SU-DHL-6 (cell line): ENCODE measurements at regions not wholly inside any gene's neighbourhood (a gene's known extent, or its start where the extent isn't known, plus 50 kb on each side); places are given as distances from the start of the nearest gene placed in this dataset.

Source experiments
- H2AFZ ChIP-seq: fragments of 200-600 bp; sonication (generic); 2 replicates; pipeline ENCODE4 v1.6.1; 2014; ENCODE audit warnings: low read depth, mild to moderate bottlenecking, moderate library complexity, mixed read lengths, antibody characterized with exemption, low read length; ENCODE audit not compliant: severe bottlenecking
- H3F3A ChIP-seq: fragments of 200-600 bp; shearing (Covaris generic); 2 replicates; pipeline ENCODE4 v1.6.0; 2016; ENCODE audit warnings: antibody characterized with exemption, mild to moderate bottlenecking; ENCODE audit not compliant: insufficient read depth
- H3K27ac ChIP-seq: fragments of 200-600 bp; sonication (generic); 2 replicates; pipeline ENCODE4 v1.5.1; 2016; ENCODE audit warnings: low read depth, mild to moderate bottlenecking, low read length, moderate library complexity, mixed read lengths
- H3K27me3 ChIP-seq: fragments of 200-600 bp; sonication (generic), shearing (Covaris generic); 2 replicates; pipeline ENCODE4 v1.6.0; 2014; ENCODE audit warnings: mild to moderate bottlenecking, low read length
- H3K36me3 ChIP-seq: fragments of 200-600 bp; sonication (generic); 2 replicates; pipeline ENCODE4 v1.6.1; 2014; ENCODE audit warnings: mild to moderate bottlenecking, low read length, mixed read lengths
- H3K4me2 ChIP-seq: fragments of 300-600, 200-600 bp; shearing (Covaris generic), sonication (generic); 2 replicates; pipeline ENCODE4 v1.6.0; 2014; ENCODE audit warnings: low read length, low read depth, mild to moderate bottlenecking; ENCODE audit not compliant: poor library complexity, severe bottlenecking
- H3K4me3 ChIP-seq: fragments of 200-600 bp; sonication (generic); 2 replicates; pipeline ENCODE4 v1.5.1; 2014; ENCODE audit warnings: antibody characterized with exemption, low read length, mild to moderate bottlenecking, mixed read lengths; ENCODE audit not compliant: insufficient read depth, poor library complexity, severe bottlenecking
- H3K79me2 ChIP-seq: fragments of 200-600 bp; sonication (generic); 2 replicates; pipeline ENCODE4 v1.6.1; 2014; ENCODE audit warnings: mild to moderate bottlenecking, low read length, moderate library complexity; ENCODE audit not compliant: insufficient read depth
- H3K9ac ChIP-seq: fragments of 200-600 bp; sonication (generic); 2 replicates; pipeline ENCODE4 v1.7.0; 2014; ENCODE audit warnings: mild to moderate bottlenecking, low read length
- H3K9me2 ChIP-seq: fragments of 200-600 bp; sonication (generic); replicated peaks from 2 replicates; pipeline ENCODE4 v1.6.1; 2014; ENCODE audit warnings: low read length; ENCODE audit not compliant: insufficient read depth
- H3K9me3 ChIP-seq: fragments of 200-600 bp; sonication (generic); 2 replicates; pipeline ENCODE4 v1.6.1; 2014; ENCODE audit warnings: low read length, mixed read lengths; ENCODE audit not compliant: insufficient read depth
- H4K20me1 ChIP-seq: fragments of 200-600 bp; sonication (generic); 2 replicates; pipeline ENCODE4 v1.6.1; 2014; ENCODE audit warnings: low read depth, mild to moderate bottlenecking, antibody characterized with exemption, low read length, moderate library complexity, mixed read lengths
- CTCF ChIP-seq: fragments of 200-600 bp; sonication (generic); IDR thresholded peaks from one replicate; pipeline ENCODE4 v1.5.1; 2017; ENCODE audit warnings: antibody characterized with exemption, mild to moderate bottlenecking, low read length, moderate library complexity; ENCODE audit not compliant: insufficient read depth, poor library complexity, severe bottlenecking
- EZH2phosphoT487 ChIP-seq: fragments of 200-600 bp; sonication (generic), shearing (Covaris generic); conservative IDR thresholded peaks from 2 replicates; pipeline ENCODE4 v1.6.1; 2018; ENCODE audit warnings: mild to moderate bottlenecking, antibody characterized with exemption, low read length, moderate library complexity, mixed read lengths

GRCh38 chr20:51935003-51935358, 132.7 kb upstream of the SALL4 start:
- H2AFZ ChIP-seq = no peak overlapping the region

GRCh38 chr20:51934301-51935002, 132.1 kb upstream of the SALL4 start:
- H4K20me1 ChIP-seq = no peaks in the 10 kb centered on the region
- no peaks in the 10 kb centered on the region for H3F3A ChIP-seq
- H2AFZ ChIP-seq = no peak overlapping the region
- H3K4me2 ChIP-seq = no peak overlapping the region
- no peaks in the 10 kb centered on the region for H3K27me3 ChIP-seq
- H3K79me2 ChIP-seq = no peaks in the 10 kb centered on the region
- H3K27ac ChIP-seq = no peak overlapping the region
- no peaks in the 10 kb centered on the region for H3K9me3 ChIP-seq
- no peaks in the 10 kb centered on the region for H3K36me3 ChIP-seq
- H3K9ac ChIP-seq = no peak overlapping the region
- TF ChIP-seq CTCF (no peak), EZH2phosphoT487 (no peak)
- H3K4me3 ChIP-seq = no peak overlapping the region
- no peaks in the 10 kb centered on the region for H3K9me2 ChIP-seq

More at GRCh38 chr20:51935003-51935358, 132.7 kb upstream of the SALL4 start:
- Histone ChIP-seq H3K4me2 (no peak overlapping the region), H3K27me3 (no peaks in the 10 kb centered on the region), H3K79me2 (no peaks in the 10 kb centered on the region), H3K36me3 (no peaks in the 10 kb centered on the region), H3K9me2 (no peaks in the 10 kb centered on the region), H3K9me3 (no peaks in the 10 kb centered on the region), H3F3A (no peaks in the 10 kb centered on the region), H3K9ac (no peak overlapping the region), H4K20me1 (no peaks in the 10 kb centered on the region), H3K4me3 (no peak overlapping the region), H3K27ac (no peak overlapping the region)
- TF ChIP-seq CTCF (no peak), EZH2phosphoT487 (no peak)

GRCh38 chr20:51931371-51931781, 129.1 kb upstream of the SALL4 start:
- TF ChIP-seq EZH2phosphoT487 (no peak), CTCF (no peak)
- Histone ChIP-seq H3K27me3 (no peaks in the 10 kb centered on the region), H4K20me1 (no peaks in the 10 kb centered on the region), H3F3A (no peaks in the 10 kb centered on the region), H3K4me2 (no peak overlapping the region), H3K4me3 (no peak overlapping the region), H2AFZ (no peak overlapping the region), H3K9me3 (no peaks in the 10 kb centered on the region), H3K79me2 (no peaks in the 10 kb centered on the region), H3K9ac (no peak overlapping the region), H3K27ac (no peak overlapping the region), H3K9me2 (no peaks in the 10 kb centered on the region), H3K36me3 (no peaks in the 10 kb centered on the region)

- H3K9me3 ChIP-seq = no peaks in the 10 kb centered on the region
- H3F3A ChIP-seq = no peaks in the 10 kb centered on the region
- no peaks in the 10 kb centered on the region for H3K27me3 ChIP-seq
- TF ChIP-seq CTCF = no peak
- TF ChIP-seq EZH2phosphoT487 = no peak
- no peaks in the 10 kb centered on the region for H3K79me2 ChIP-seq
- H3K4me3 ChIP-seq = no peak overlapping the region
- H2AFZ ChIP-seq = no peak overlapping the region
- H3K36me3 ChIP-seq = no peaks in the 10 kb centered on the region
- H4K20me1 ChIP-seq = no peaks in the 10 kb centered on the region
- H3K9ac ChIP-seq = no peak overlapping the region
- H3K4me2 ChIP-seq = no peak overlapping the region
- no peaks in the 10 kb centered on the region for H3K9me2 ChIP-seq
- no peak overlapping the region for H3K27ac ChIP-seq
Observed at GRCh38 chr20:51930775-51931174, 128.5 kb upstream of the SALL4 start.
